ENCODE measurements at regions not wholly inside any gene's neighbourhood (a gene's known extent, or its start where the extent isn't known, plus 50 kb on each side); places are given as distances from the start of the nearest gene placed in this dataset.

DNA sequence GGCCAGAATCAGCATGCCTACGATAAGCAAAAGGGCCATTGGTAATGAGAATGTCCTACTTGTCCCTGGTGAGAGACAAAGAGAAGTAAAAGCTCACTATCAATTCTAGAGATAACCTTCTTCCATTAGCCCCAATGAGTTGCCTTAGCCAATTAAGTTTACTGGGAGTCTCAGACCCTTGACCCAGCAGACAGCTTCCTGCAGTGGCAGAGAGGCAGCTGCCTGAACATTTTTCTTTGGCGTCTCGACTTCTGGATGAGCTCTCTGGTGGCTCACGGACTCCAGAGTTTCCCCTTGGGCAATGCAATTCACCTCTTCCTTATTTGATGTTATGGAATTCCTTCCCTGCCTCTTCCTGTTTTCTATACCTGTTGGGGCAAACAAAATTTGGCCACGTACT is 1034.4 kb downstream of the NAALADL2 start:
- DNase-seq (no peak), FAIRE-seq (no peak), ATAC-seq (no peak)
- Histone ChIP-seq H3K27ac (no peak overlapping the region), H3K4me3 (no peak overlapping the region), H3K27me3 (no peaks in the 10 kb centered on the region), H3K9me3 (no peaks in the 10 kb centered on the region), H3K36me3 (no peaks in the 10 kb centered on the region), H3K4me1 (no peaks in the 10 kb centered on the region)
- intact Hi-C loops (cut with DNase I): no loop called here
- 79 to 88% methylated on average over 5 of the region's 5 CpGs for WGBS, 2 donors
- TF ChIP-seq CTCF (IDR thresholded peaks at IDR 0.05): no peak

DNA sequence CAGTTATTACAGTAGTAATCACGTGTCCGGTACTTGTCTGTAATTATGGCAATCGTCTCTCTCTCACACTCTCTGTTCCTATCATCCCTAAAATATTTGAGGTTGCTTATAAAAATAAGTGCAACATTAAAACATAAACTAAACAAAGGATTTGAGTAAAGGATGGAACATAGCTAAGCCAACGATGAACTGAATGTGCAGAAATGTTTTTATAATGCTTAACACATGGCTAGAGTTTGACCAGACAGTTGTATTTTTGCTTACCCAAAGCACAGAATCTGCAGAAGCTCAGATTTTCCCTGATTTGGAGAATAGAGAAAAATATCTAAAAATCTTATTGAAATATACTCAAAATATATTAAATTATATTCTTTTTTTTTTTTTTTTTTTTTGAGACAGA is 1030.9 kb downstream of the NAALADL2 start:
- WGBS, 2 donors: 81 to 86% methylated on average over 4 of the region's 4 CpGs
- TF ChIP-seq CTCF (IDR thresholded peaks at IDR 0.05): no peak

DNA sequence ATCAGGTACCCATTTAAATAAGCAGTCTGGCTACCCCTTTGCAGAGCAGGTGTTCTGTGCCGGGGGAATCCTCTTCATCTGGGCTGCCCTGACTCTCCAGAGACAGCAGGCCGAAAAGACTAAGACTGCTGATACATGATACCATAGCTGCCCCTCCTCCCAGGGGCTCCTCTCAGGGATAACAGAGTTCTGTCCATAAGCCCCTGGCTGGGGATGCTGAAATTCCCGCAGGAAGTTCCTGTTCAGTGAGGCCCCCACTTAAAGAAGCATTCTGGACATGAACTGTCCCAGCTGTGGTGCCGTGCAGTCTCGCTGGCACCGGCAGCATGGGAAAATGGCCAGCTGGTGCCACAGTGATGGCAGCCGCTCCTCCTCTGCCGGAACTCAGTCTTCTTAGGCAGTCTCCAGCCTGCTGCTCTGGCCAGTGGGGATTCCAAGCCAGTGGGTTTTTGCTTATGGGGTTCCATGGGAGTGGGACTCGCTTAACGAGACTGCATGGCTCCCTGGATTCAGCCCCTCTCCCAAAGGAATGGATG is 1026.2 kb downstream of the NAALADL2 start:
- Histone ChIP-seq H3K36me3 (no peaks in the 10 kb centered on the region), H3K27ac (no peak overlapping the region), H3K4me1 (no peaks in the 10 kb centered on the region), H3K9me3 (no peaks in the 10 kb centered on the region), H3K27me3 (no peaks in the 10 kb centered on the region), H3K4me3 (no peak overlapping the region)
- TF ChIP-seq CTCF (IDR thresholded peaks at IDR 0.05): no peak
- FAIRE-seq (no peak), DNase-seq (peak; percentile 23 to 77 (median 70)), ATAC-seq (peak; percentile 51 to 83 (median 78))
- intact Hi-C loops (cut with DNase I): no loop called here
- 55 to 56% methylated on average over 10 of the region's 10 CpGs for WGBS, 2 donors

More for the DNA sequence above, 1030.9 kb downstream of the NAALADL2 start:
- H3K9me3 ChIP-seq: no peaks in the 10 kb centered on the region
- no peak overlapping the region for H3K4me3 ChIP-seq
- FAIRE-seq (no peak), DNase-seq (no peak), ATAC-seq (no peak)
- H3K27me3 ChIP-seq: no peaks in the 10 kb centered on the region
- intact Hi-C loops (cut with DNase I): no loop called here
- H3K27ac ChIP-seq: no peak overlapping the region
- H3K4me1 ChIP-seq: no peaks in the 10 kb centered on the region
- H3K36me3 ChIP-seq: no peaks in the 10 kb centered on the region

DNA sequence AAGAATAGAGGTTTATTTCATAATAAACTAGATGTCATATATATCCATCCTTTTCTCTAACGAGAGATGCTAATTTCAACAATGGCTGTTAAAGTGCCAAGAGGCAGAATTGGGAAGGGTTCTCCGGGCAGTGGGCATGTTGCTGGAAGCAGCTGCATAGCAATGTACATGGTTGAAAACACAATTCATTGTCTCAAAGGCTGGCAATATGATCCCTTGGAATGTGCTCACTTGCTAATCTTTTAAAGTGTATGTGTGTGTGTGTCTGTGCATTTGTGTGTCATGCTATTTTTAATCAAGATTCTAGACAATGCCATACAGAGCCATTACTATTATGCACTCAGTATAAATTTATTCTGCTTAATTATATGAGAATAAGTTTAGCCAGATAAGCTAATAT is 1020.3 kb downstream of the NAALADL2 start:
- no peaks in the 10 kb centered on the region for H3K4me1 ChIP-seq
- TF ChIP-seq CTCF (IDR thresholded peaks at IDR 0.05): no peak

DNA sequence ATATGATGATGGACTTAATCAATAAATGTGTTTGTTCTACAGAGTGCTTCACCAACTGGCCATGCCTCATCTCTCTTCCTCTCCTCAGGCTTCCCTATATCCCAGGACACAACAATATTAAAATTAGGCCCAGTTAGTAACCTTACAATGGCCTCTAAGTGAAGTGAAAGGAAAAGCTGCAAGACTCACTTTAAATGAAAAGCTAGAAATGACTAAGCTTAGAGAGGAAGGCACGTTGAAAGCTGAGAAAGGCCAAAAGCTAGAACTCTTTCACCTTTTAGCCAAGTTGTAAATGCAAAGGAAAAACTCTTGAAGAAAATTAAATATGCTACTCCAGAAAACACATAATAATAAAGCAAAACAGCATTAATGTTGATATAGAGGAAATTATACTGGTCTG is 1010.3 kb downstream of the NAALADL2 start:
- Histone ChIP-seq H3K4me3 (no peak overlapping the region), H3K27ac (no peak overlapping the region), H3K4me1 (no peaks in the 10 kb centered on the region), H3K36me3 (no peaks in the 10 kb centered on the region), H3K27me3 (no peaks in the 10 kb centered on the region), H3K9me3 (no peaks in the 10 kb centered on the region)
- no peak for TF ChIP-seq CTCF (IDR thresholded peaks at IDR 0.05)
- 66 to 70% methylated on average over 1 of the region's 1 CpG for WGBS, 2 donors
- intact Hi-C loops (cut with DNase I): no loop called here
- no peak for ATAC-seq
- no peak for FAIRE-seq
- no peak for DNase-seq

More for the DNA sequence above, 1020.3 kb downstream of the NAALADL2 start:
- H3K4me3 ChIP-seq: no peak overlapping the region
- H3K27ac ChIP-seq: no peak overlapping the region
- DNase-seq (no peak), ATAC-seq (no peak), FAIRE-seq (no peak)
- H3K27me3 ChIP-seq: no peaks in the 10 kb centered on the region
- H3K9me3 ChIP-seq: no peaks in the 10 kb centered on the region
- H3K36me3 ChIP-seq: no peaks in the 10 kb centered on the region
- WGBS, 2 donors: 84 to 93% methylated on average over 2 of the region's 2 CpGs
- intact Hi-C loops (cut with DNase I): no loop called here
